DMS53 treated with DMSO at 0.1 percent for 48 hours (cell line): ENCODE measurements at regions not wholly inside any gene's neighbourhood (a gene's known extent, or its start where the extent isn't known, plus 50 kb on each side); places are given as distances from the start of the nearest gene placed in this dataset.
"Not testable (repeated sequence)": the region's sequence is repeated elsewhere in the genome, so short reads cannot be mapped to it uniquely, and the experiment has no call there.

Experiments
- DNase-seq: peaks from one replicate; lab custom pipeline; 2025; ENCODE audit not compliant: unreplicated experiment; lab: John Stamatoyannopoulos, UW

- no peak for DNase-seq
These were observed 458.2 kb upstream of the NPVF start for GRCh38 chr7:25686493-25686892.

GRCh38 chr7:25694211-25694610 is 457.8 kb upstream of the NFE2L3 start:
- DNase-seq, result no peak

GRCh38 chr7:25694699-25695098 is 457.3 kb upstream of the NFE2L3 start:
- DNase-seq, result no peak

GRCh38 chr7:25696571-25696970 is 455.4 kb upstream of the NFE2L3 start:
- no peak for DNase-seq

- no peak for DNase-seq
These were observed 453.4 kb upstream of the NFE2L3 start for GRCh38 chr7:25698451-25699113.

- not testable (repeated sequence) for DNase-seq
These were observed 451.9 kb upstream of the NFE2L3 start for GRCh38 chr7:25700141-25700540.

GRCh38 chr7:25704413-25704812 is 447.6 kb upstream of the NFE2L3 start:
- no peak for DNase-seq

GRCh38 chr7:25706764-25707163 is 445.2 kb upstream of the NFE2L3 start:
- no peak for DNase-seq

- no peak for DNase-seq
These were observed 444.0 kb upstream of the NFE2L3 start for GRCh38 chr7:25707768-25708620.

GRCh38 chr7:25710959-25711358 is 441.0 kb upstream of the NFE2L3 start:
- no peak for DNase-seq

GRCh38 chr7:25711940-25712339 is 440.1 kb upstream of the NFE2L3 start:
- no peak for DNase-seq

- DNase-seq, result no peak
These were observed 439.5 kb upstream of the NFE2L3 start for GRCh38 chr7:25712500-25712899.

- DNase-seq, result no peak
These were observed 438.0 kb upstream of the NFE2L3 start for GRCh38 chr7:25714013-25714412.

- DNase-seq, result no peak
These were observed 435.6 kb upstream of the NFE2L3 start for GRCh38 chr7:25716421-25716820.

GRCh38 chr7:25718596-25718995 is 433.4 kb upstream of the NFE2L3 start:
- no peak for DNase-seq

- DNase-seq, result no peak
These were observed 432.7 kb upstream of the NFE2L3 start for GRCh38 chr7:25719190-25719896.

- DNase-seq, result peak; percentile 65
These were observed 431.6 kb upstream of the NFE2L3 start for GRCh38 chr7:25720427-25720826.

- no peak for DNase-seq
These were observed 429.1 kb upstream of the NFE2L3 start for GRCh38 chr7:25722856-25723255.

GRCh38 chr7:25725451-25725850 is 426.5 kb upstream of the NFE2L3 start:
- no peak for DNase-seq

GRCh38 chr7:25726170-25726780 is 425.7 kb upstream of the NFE2L3 start:
- no peak for DNase-seq

- DNase-seq, result no peak
These were observed 425.2 kb upstream of the NFE2L3 start for GRCh38 chr7:25726781-25727311.
